ENCODE measurements at regions not wholly inside any gene's neighbourhood (a gene's known extent, or its start where the extent isn't known, plus 50 kb on each side); places are given as distances from the start of the nearest gene placed in this dataset.
"Not testable (repeated sequence)": the region's sequence is repeated elsewhere in the genome, so short reads cannot be mapped to it uniquely, and the experiment has no call there.

GRCh38 chr11:128151780-128152179 is 435.6 kb downstream of the ETS1 start:
- peak; percentile 34 for DNase-seq

- DNase-seq = peak; percentile 37
These were observed 436.0 kb downstream of the ETS1 start for GRCh38 chr11:128151338-128151737.

GRCh38 chr11:128148208-128148607 is 439.1 kb downstream of the ETS1 start:
- DNase-seq = no peak

- no peak for DNase-seq
These were observed 440.3 kb downstream of the ETS1 start for GRCh38 chr11:128146926-128147605.

- DNase-seq = not testable (repeated sequence)
These were observed 447.1 kb downstream of the ETS1 start for GRCh38 chr11:128140293-128140692.

- DNase-seq = no peak
These were observed 451.9 kb downstream of the ETS1 start for GRCh38 chr11:128135451-128135850.

GRCh38 chr11:128133501-128133900 is 453.9 kb downstream of the ETS1 start:
- no peak for DNase-seq

- DNase-seq = no peak
These were observed 457.3 kb downstream of the ETS1 start for GRCh38 chr11:128130052-128130451.

- DNase-seq = no peak
These were observed 461.6 kb downstream of the ETS1 start for GRCh38 chr11:128125723-128126122.

- no peak for DNase-seq
These were observed 470.5 kb downstream of the ETS1 start for GRCh38 chr11:128116885-128117284.

GRCh38 chr11:128116447-128116846 is 470.9 kb downstream of the ETS1 start:
- no peak for DNase-seq

- no peak for DNase-seq
These were observed 481.4 kb downstream of the ETS1 start for GRCh38 chr11:128105950-128106349.

GRCh38 chr11:128105511-128105910 is 481.8 kb downstream of the ETS1 start:
- DNase-seq = no peak

- DNase-seq = no peak
These were observed 484.0 kb downstream of the ETS1 start for GRCh38 chr11:128103278-128103873.

- no peak for DNase-seq
These were observed 488.6 kb downstream of the ETS1 start for GRCh38 chr11:128098781-128099180.

GRCh38 chr11:128095466-128095981 is 491.8 kb downstream of the ETS1 start:
- peak; percentile 83 for DNase-seq

GRCh38 chr11:128093689-128094088 is 493.7 kb downstream of the ETS1 start:
- no peak for DNase-seq

- no peak for DNase-seq
These were observed 497.4 kb downstream of the ETS1 start for GRCh38 chr11:128089962-128090361.

- DNase-seq = no peak
These were observed 500.6 kb downstream of the ETS1 start for GRCh38 chr11:128086794-128087193.

GRCh38 chr11:128085276-128085675 is 502.1 kb downstream of the ETS1 start:
- DNase-seq = no peak

GRCh38 chr11:128082574-128082973 is 504.8 kb downstream of the ETS1 start:
- DNase-seq = no peak

- no peak for DNase-seq
These were observed 517.7 kb downstream of the ETS1 start for GRCh38 chr11:128069665-128070064.

GRCh38 chr11:128067780-128068179 is 519.6 kb downstream of the ETS1 start:
- DNase-seq = no peak

GRCh38 chr11:128066399-128066798 is 521.0 kb downstream of the ETS1 start:
- DNase-seq = no peak

Measured in DMS53 (cell line).